ENCODE measurements at regions not wholly inside any gene's neighbourhood (a gene's known extent, or its start where the extent isn't known, plus 50 kb on each side); places are given as distances from the start of the nearest gene placed in this dataset.
"Not testable (repeated sequence)": the region's sequence is repeated elsewhere in the genome, so short reads cannot be mapped to it uniquely, and the experiment has no call there.

DNA sequence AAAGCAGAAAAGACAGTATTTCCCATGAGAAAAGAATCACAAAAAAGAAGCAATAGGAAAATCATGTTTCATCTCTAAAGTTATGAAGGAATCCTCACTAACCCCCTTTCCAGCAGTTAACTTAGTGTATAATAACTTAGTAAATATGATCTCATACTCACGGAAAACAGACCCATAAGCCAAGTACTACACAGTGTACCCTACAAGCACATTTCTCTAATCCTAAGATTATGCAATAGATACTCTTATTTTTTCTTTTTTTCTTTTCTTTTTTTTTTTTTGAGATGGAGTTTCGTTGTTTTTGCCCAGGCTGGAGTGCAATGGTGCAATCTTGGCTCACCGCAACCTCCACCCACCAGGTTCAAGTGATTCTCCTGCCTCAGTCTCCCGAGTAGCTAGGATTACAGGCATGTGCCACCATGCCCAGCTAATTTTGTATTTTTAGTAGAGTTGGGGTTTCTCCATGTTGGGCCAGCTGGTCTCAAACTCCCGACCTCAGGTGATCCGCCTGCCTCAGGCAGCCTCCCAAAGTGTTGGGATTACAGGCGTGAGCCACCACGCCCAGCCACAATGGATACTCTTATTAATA, 73.7 kb upstream of the KCTD7 start:
- not testable (repeated sequence) for TF ChIP-seq JUNB (IDR thresholded peaks at IDR 0.05; ENCODE audit: unreplicated experiment)
- TF ChIP-seq, protein P1, sequence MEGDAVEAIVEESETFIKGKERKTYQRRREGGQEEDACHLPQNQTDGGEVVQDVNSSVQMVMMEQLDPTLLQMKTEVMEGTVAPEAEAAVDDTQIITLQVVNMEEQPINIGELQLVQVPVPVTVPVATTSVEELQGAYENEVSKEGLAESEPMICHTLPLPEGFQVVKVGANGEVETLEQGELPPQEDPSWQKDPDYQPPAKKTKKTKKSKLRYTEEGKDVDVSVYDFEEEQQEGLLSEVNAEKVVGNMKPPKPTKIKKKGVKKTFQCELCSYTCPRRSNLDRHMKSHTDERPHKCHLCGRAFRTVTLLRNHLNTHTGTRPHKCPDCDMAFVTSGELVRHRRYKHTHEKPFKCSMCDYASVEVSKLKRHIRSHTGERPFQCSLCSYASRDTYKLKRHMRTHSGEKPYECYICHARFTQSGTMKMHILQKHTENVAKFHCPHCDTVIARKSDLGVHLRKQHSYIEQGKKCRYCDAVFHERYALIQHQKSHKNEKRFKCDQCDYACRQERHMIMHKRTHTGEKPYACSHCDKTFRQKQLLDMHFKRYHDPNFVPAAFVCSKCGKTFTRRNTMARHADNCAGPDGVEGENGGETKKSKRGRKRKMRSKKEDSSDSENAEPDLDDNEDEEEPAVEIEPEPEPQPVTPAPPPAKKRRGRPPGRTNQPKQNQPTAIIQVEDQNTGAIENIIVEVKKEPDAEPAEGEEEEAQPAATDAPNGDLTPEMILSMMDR (conservative IDR thresholded peaks at IDR 0.05; ENCODE audit: low read depth in 2 of 2) = not testable (repeated sequence)
